ENCODE measurements at regions not wholly inside any gene's neighbourhood (a gene's known extent, or its start where the extent isn't known, plus 50 kb on each side); places are given as distances from the start of the nearest gene placed in this dataset.

- H3K27ac ChIP-seq: no peak overlapping the region
- no peak for TF ChIP-seq CTCF (conservative IDR thresholded peaks at IDR 0.05)
- no peak for TF ChIP-seq ZFX (IDR thresholded peaks at IDR 0.05)
Measured at GRCh38 chr13:109431217-109431616, 355.2 kb downstream of the IRS2 start.

GRCh38 chr13:109428146-109428545 lies 358.2 kb downstream of the IRS2 start:
- TF ChIP-seq ZFX (IDR thresholded peaks at IDR 0.05) (no peak), CTCF (conservative IDR thresholded peaks at IDR 0.05) (no peak)
- H3K27ac ChIP-seq: no peak overlapping the region

GRCh38 chr13:109427695-109428094 lies 358.7 kb downstream of the IRS2 start:
- TF ChIP-seq ZFX (IDR thresholded peaks at IDR 0.05) (no peak), CTCF (conservative IDR thresholded peaks at IDR 0.05) (peak; percentile 42)
- H3K27ac ChIP-seq: no peak overlapping the region

GRCh38 chr13:109427148-109427547 lies 359.2 kb downstream of the IRS2 start:
- no peak overlapping the region for H3K27ac ChIP-seq
- TF ChIP-seq ZFX (IDR thresholded peaks at IDR 0.05): no peak
- TF ChIP-seq CTCF (conservative IDR thresholded peaks at IDR 0.05): no peak

GRCh38 chr13:109426690-109426990 lies 359.7 kb downstream of the IRS2 start:
- TF ChIP-seq ZFX (IDR thresholded peaks at IDR 0.05): no peak
- TF ChIP-seq CTCF (conservative IDR thresholded peaks at IDR 0.05): no peak
- H3K27ac ChIP-seq: no peak overlapping the region

- no peak for TF ChIP-seq CTCF (conservative IDR thresholded peaks at IDR 0.05)
- no peak for TF ChIP-seq ZFX (IDR thresholded peaks at IDR 0.05)
- H3K27ac ChIP-seq: no peak overlapping the region
Measured at GRCh38 chr13:109425821-109426689, 360.3 kb downstream of the IRS2 start.

GRCh38 chr13:109422161-109422560 lies 364.2 kb downstream of the IRS2 start:
- TF ChIP-seq CTCF (conservative IDR thresholded peaks at IDR 0.05) (no peak), ZFX (IDR thresholded peaks at IDR 0.05) (no peak)
- no peak overlapping the region for H3K27ac ChIP-seq
